ENCODE measurements at regions not wholly inside any gene's neighbourhood (a gene's known extent, or its start where the extent isn't known, plus 50 kb on each side); places are given as distances from the start of the nearest gene placed in this dataset.

GRCh38 chr12:90355711-90356355, 599.1 kb downstream of the CCER1 start:
- DNase-seq (ENCODE audit: low read depth, low spot score) (no peak), FAIRE-seq (no peak)
- no peaks in the 10 kb centered on the region for H3K36me3 ChIP-seq (ENCODE audit: control insufficient read depth in 2 of 2, extremely low read depth in 1 of 2, insufficient read depth in 2 of 2, low read length in 2 of 2)
- no peak overlapping the region for H3K27ac ChIP-seq (ENCODE audit: insufficient read depth, low read depth, low read length)
- CTCF ChIA-PET = interaction anchor here (1.4 kb wide), 1 partner anchor 10 kb away, joined by 4 read pairs; no protein-coding TSS in a partner anchor
- BruUV-seq (replicated peaks) = no TSS peak
- POLR2A ChIA-PET = no interaction called here
- intact Hi-C loops (cut with micrococcal nuclease) (no loop called here), dilution Hi-C loops (cut with MboI; ENCODE audit: extremely low pct_ligation_motif_present, low sequenced_read_pairs) (no loop called here)
- no peaks in the 10 kb centered on the region for H3K9me3 ChIP-seq (replicated peaks; ENCODE audit: control insufficient read depth, insufficient read depth, low read length)
- no peak overlapping the region for H3K4me3 ChIP-seq (replicated peaks in 1 of 3; ENCODE audit: insufficient read depth in 1 of 3, low read depth in 1 of 3, low read length in 3 of 3)
- H3K9ac ChIP-seq (replicated peaks; ENCODE audit: extremely low read depth, insufficient read depth, low read length) = no peak overlapping the region
- TF ChIP-seq JUN (IDR thresholded peaks at IDR 0.05; ENCODE audit: borderline replicate concordance, insufficient read depth, insufficient read length, low read depth) (no peak), MAX (IDR thresholded peaks at IDR 0.05; ENCODE audit: insufficient read depth, insufficient read length) (no peak), POLR2A (IDR thresholded peaks at IDR 0.05; ENCODE audit: low read depth, low read length) (no peak)
- no peaks in the 10 kb centered on the region for H3K9me1 ChIP-seq (replicated peaks; ENCODE audit: control insufficient read depth, extremely low read depth, insufficient read depth, low read length)
- no peaks in the 10 kb centered on the region for H3K4me1 ChIP-seq (ENCODE audit: control insufficient read depth, extremely low read depth, insufficient read depth, low read length)
- no peaks in the 10 kb centered on the region for H3K79me2 ChIP-seq (ENCODE audit: control insufficient read depth, insufficient read depth, low read length)
- no peaks in the 10 kb centered on the region for H3K27me3 ChIP-seq (ENCODE audit: control insufficient read depth in 2 of 2, insufficient read depth in 2 of 2, low read length in 2 of 2)
- no peak overlapping the region for H3K4me2 ChIP-seq (ENCODE audit: insufficient read depth, low read length)
- no peak overlapping the region for H2AFZ ChIP-seq (ENCODE audit: low read depth, low read length)
- H4K20me1 ChIP-seq (replicated peaks; ENCODE audit: control insufficient read depth, extremely low read depth, insufficient read depth, low read length) = no peaks in the 10 kb centered on the region

DNA sequence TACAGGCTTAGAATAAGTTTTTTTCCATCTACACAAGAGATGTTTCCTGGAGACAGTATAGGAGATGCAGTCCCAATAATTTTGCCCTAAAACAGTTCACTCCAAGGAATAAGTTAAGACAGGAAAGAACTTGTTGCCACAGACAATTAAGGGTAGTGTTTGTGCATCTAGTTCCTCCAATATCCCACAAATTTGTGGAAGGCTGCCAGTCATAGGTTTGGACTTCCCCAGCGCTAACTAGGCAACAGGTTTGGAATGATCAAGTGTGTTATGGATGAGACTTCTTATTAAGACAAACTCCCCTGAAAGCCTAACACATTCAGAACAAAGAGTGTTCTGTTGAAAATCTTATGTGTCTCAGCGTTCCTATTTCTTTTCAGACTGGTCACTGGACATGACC, 611.0 kb downstream of the CCER1 start:
- H3K9me3 ChIP-seq (replicated peaks; ENCODE audit: control insufficient read depth, insufficient read depth, low read length) = no peaks in the 10 kb centered on the region
- no TSS peak for BruUV-seq (replicated peaks)
- H2AFZ ChIP-seq (ENCODE audit: low read depth, low read length) = no peak overlapping the region
- H3K9me1 ChIP-seq (replicated peaks; ENCODE audit: control insufficient read depth, extremely low read depth, insufficient read depth, low read length) = no peaks in the 10 kb centered on the region
- ChIA-PET POLR2A (no interaction called here), CTCF (no interaction called here)
- FAIRE-seq (no peak), DNase-seq (ENCODE audit: low read depth, low spot score) (no peak)
- TF ChIP-seq JUN (IDR thresholded peaks at IDR 0.05; ENCODE audit: borderline replicate concordance, insufficient read depth, insufficient read length, low read depth) = no peak
- no peak for TF ChIP-seq MAX (IDR thresholded peaks at IDR 0.05; ENCODE audit: insufficient read depth, insufficient read length)
- no peak for TF ChIP-seq FOS (IDR thresholded peaks at IDR 0.05; ENCODE audit: borderline replicate concordance, insufficient read depth, low read length)
- no peak for TF ChIP-seq GATA2 (IDR thresholded peaks at IDR 0.05; ENCODE audit: insufficient read depth, insufficient read length, low read depth, low read length)
- no peak for TF ChIP-seq EZH2 (IDR thresholded peaks at IDR 0.05; ENCODE audit: borderline replicate concordance, low read depth, low read length, severe bottlenecking)
- TF ChIP-seq POLR2A (IDR thresholded peaks at IDR 0.05; ENCODE audit: low read depth, low read length) = no peak
- TF ChIP-seq MYC (IDR thresholded peaks at IDR 0.05; ENCODE audit: low read depth, low read length) = no peak
- TF ChIP-seq, protein P1, sequence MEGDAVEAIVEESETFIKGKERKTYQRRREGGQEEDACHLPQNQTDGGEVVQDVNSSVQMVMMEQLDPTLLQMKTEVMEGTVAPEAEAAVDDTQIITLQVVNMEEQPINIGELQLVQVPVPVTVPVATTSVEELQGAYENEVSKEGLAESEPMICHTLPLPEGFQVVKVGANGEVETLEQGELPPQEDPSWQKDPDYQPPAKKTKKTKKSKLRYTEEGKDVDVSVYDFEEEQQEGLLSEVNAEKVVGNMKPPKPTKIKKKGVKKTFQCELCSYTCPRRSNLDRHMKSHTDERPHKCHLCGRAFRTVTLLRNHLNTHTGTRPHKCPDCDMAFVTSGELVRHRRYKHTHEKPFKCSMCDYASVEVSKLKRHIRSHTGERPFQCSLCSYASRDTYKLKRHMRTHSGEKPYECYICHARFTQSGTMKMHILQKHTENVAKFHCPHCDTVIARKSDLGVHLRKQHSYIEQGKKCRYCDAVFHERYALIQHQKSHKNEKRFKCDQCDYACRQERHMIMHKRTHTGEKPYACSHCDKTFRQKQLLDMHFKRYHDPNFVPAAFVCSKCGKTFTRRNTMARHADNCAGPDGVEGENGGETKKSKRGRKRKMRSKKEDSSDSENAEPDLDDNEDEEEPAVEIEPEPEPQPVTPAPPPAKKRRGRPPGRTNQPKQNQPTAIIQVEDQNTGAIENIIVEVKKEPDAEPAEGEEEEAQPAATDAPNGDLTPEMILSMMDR (IDR thresholded peaks at IDR 0.05; ENCODE audit: extremely low read depth in 1 of 2, insufficient read depth in 1 of 2, low read depth in 1 of 2, low read length in 2 of 2) = no peak
- TF ChIP-seq POLR2AphosphoS5 (IDR thresholded peaks at IDR 0.05; ENCODE audit: insufficient read depth, low read depth, low read length) = no peak
- dilution Hi-C loops (cut with MboI; ENCODE audit: extremely low pct_ligation_motif_present, low sequenced_read_pairs) = no loop called here
- no peak overlapping the region for H3K9ac ChIP-seq (replicated peaks; ENCODE audit: extremely low read depth, insufficient read depth, low read length)
- H3K36me3 ChIP-seq (ENCODE audit: control insufficient read depth in 2 of 2, extremely low read depth in 1 of 2, insufficient read depth in 2 of 2, low read length in 2 of 2) = no peaks in the 10 kb centered on the region
- no peak overlapping the region for H3K27ac ChIP-seq (ENCODE audit: insufficient read depth, low read depth, low read length)
- no peaks in the 10 kb centered on the region for H3K79me2 ChIP-seq (ENCODE audit: control insufficient read depth, insufficient read depth, low read length)
- H3K4me1 ChIP-seq (ENCODE audit: control insufficient read depth, extremely low read depth, insufficient read depth, low read length) = no peaks in the 10 kb centered on the region
- no peak overlapping the region for H3K4me2 ChIP-seq (ENCODE audit: insufficient read depth, low read length)
- intact Hi-C loops (cut with micrococcal nuclease) = no loop called here
- H3K27me3 ChIP-seq (ENCODE audit: control insufficient read depth in 2 of 2, insufficient read depth in 2 of 2, low read length in 2 of 2) = no peaks in the 10 kb centered on the region
- H3K4me3 ChIP-seq (replicated peaks in 1 of 3; ENCODE audit: insufficient read depth in 1 of 3, low read depth in 1 of 3, low read length in 3 of 3) = no peak overlapping the region
- H4K20me1 ChIP-seq (replicated peaks; ENCODE audit: control insufficient read depth, extremely low read depth, insufficient read depth, low read length) = no peaks in the 10 kb centered on the region
